IMR-90 (cell line): ENCODE measurements at regions not wholly inside any gene's neighbourhood (a gene's known extent, or its start where the extent isn't known, plus 50 kb on each side); places are given as distances from the start of the nearest gene placed in this dataset.

Experiments
- ATAC-seq: fragments of 200-7000 bp; cut with Tn5 transposase; 2 replicates; pipeline ENCODE4 v1.9.1; 2020; ENCODE audit warnings: low read depth, mild to moderate bottlenecking, moderate library complexity
- BruUV-seq: library from RNA; stranded (reverse); fragments of 400-500 nt; replicated peaks from 2 replicates; lab custom pipeline; 2021; lab: Mats Ljungman, UMichigan
- CTCF ChIA-PET: fragments of 300-600 bp; formaldehyde crosslinking; extraction: SDS; loops from one replicate; lab custom pipeline; 2021; ENCODE audit warnings: antibody characterized with exemption; lab: Yijun Ruan, JAX
- POLR2A ChIA-PET: fragments of 300-600 bp; sonication (Branson Sonifier 250); formaldehyde crosslinking; loops from one replicate; lab custom pipeline; 2022; ENCODE audit warnings: antibody characterized with exemption; ENCODE audit not compliant: unreplicated experiment; lab: Charles Lee
- DNase-seq: peaks from one replicate; pipeline ENCODE4 v3.0.0; 2013
- H2AFZ ChIP-seq: replicated peaks from 2 replicates; pipeline ENCODE3; 2013; ENCODE audit warnings: low read length, mild to moderate bottlenecking; ENCODE audit not compliant: poor library complexity
- H2AK5ac ChIP-seq: 2 replicates; pipeline ENCODE4 v1.6.1; 2013; ENCODE audit warnings: low read depth, low read length, inconsistent platforms
- H2AK9ac ChIP-seq: replicated peaks from 2 replicates; pipeline ENCODE3; 2013; ENCODE audit warnings: mild to moderate bottlenecking, low read depth, low read length, moderate library complexity; ENCODE audit not compliant: poor library complexity
- H2BK120ac ChIP-seq: 2 replicates; pipeline ENCODE4 v1.6.1; 2013; ENCODE audit warnings: low read depth, low read length, inconsistent platforms
- H2BK15ac ChIP-seq: 3 replicates; pipeline ENCODE4 v1.6.1; 2013; ENCODE audit warnings: low read depth, low read length, inconsistent platforms
- H2BK20ac ChIP-seq: 2 replicates; pipeline ENCODE4 v1.6.1; 2013; ENCODE audit warnings: low read depth, mild to moderate bottlenecking, inconsistent platforms, low read length, moderate library complexity
- H2BK5ac ChIP-seq: 2 replicates; pipeline ENCODE4 v1.6.1; 2013; ENCODE audit warnings: mild to moderate bottlenecking, low read depth, low read length, inconsistent platforms; ENCODE audit not compliant: poor library complexity, severe bottlenecking
- H3K14ac ChIP-seq: replicated peaks from 2 replicates; pipeline ENCODE4 v1.6.1; 2013; ENCODE audit warnings: low read depth, low read length, inconsistent platforms
- H3K18ac ChIP-seq: 2 replicates; pipeline ENCODE4 v1.6.1; 2013; ENCODE audit warnings: low read depth, low read length, control low read depth
- H3K23ac ChIP-seq: 2 replicates; pipeline ENCODE4 v1.6.1; 2013; ENCODE audit warnings: low read depth, low read length, inconsistent platforms
- H3K27ac ChIP-seq: 2 replicates; pipeline ENCODE4 v1.5.1; 2013; ENCODE audit warnings: mild to moderate bottlenecking, control low read depth, low read length; ENCODE audit not compliant: insufficient read depth
- H3K27me3 ChIP-seq: 2 replicates; pipeline ENCODE4 v1.6.1; 2013; ENCODE audit warnings: low read length; ENCODE audit not compliant: control insufficient read depth, insufficient read depth
- H3K36me3 ChIP-seq: 2 replicates; pipeline ENCODE4 v1.6.1; 2013; ENCODE audit warnings: low read length, mixed read lengths; ENCODE audit not compliant: control insufficient read depth, insufficient read depth
- H3K4ac ChIP-seq: 2 replicates; pipeline ENCODE4 v1.6.1; 2013; ENCODE audit warnings: low read depth, low read length, inconsistent platforms
- H3K4me1 ChIP-seq: 2 replicates; pipeline ENCODE4 v1.6.1; 2013; ENCODE audit warnings: low read length, mixed read lengths; ENCODE audit not compliant: control insufficient read depth, insufficient read depth
- H3K4me2 ChIP-seq: 2 replicates; pipeline ENCODE4 v1.6.1; 2013; ENCODE audit warnings: low read depth, mild to moderate bottlenecking, control low read depth, low read length, moderate library complexity
- H3K4me3 ChIP-seq: 2 replicates; pipeline ENCODE4 v1.5.1; 2013; ENCODE audit warnings: low read depth, mild to moderate bottlenecking, control low read depth, low read length, moderate library complexity; ENCODE audit not compliant: insufficient read depth
- H3K56ac ChIP-seq: 2 replicates; pipeline ENCODE4 v1.6.1; 2013; ENCODE audit warnings: low read length, inconsistent platforms; ENCODE audit not compliant: insufficient read depth; ENCODE audit errors: extremely low read depth
- H3K79me1 ChIP-seq, 2 experiments: 2 replicates each; pipeline ENCODE4 v1.6.1; 2013; ENCODE audit warnings: low read length in 2 of 2, inconsistent platforms in 1 of 2, low read depth in 1 of 2
- H3K9ac ChIP-seq: 2 replicates; pipeline ENCODE4 v1.6.1; 2013; ENCODE audit warnings: low read depth, low read length, control low read depth
- H3K9me1 ChIP-seq: 2 replicates; pipeline ENCODE4 v1.6.1; 2013; ENCODE audit warnings: low read length, inconsistent platforms; ENCODE audit not compliant: insufficient read depth
- H3K9me3 ChIP-seq: 2 replicates; pipeline ENCODE4 v1.6.1; 2013; ENCODE audit warnings: low read length; ENCODE audit not compliant: control insufficient read depth, insufficient read depth
- H4K20me1 ChIP-seq: 2 replicates; pipeline ENCODE4 v1.6.1; 2013; ENCODE audit warnings: low read length, inconsistent platforms; ENCODE audit not compliant: insufficient read depth
- H4K5ac ChIP-seq: 2 replicates; pipeline ENCODE4 v1.6.1; 2013; ENCODE audit warnings: mild to moderate bottlenecking, low read depth, low read length, control low read depth
- H4K8ac ChIP-seq, 2 experiments: 2 replicates each; pipeline ENCODE4 v1.6.1; 2013; ENCODE audit warnings: low read depth in 2 of 2, low read length in 2 of 2, control low read depth in 1 of 2, inconsistent platforms in 1 of 2
- H4K91ac ChIP-seq: 2 replicates; pipeline ENCODE4 v1.6.1; 2013; ENCODE audit warnings: low read depth, low read length, inconsistent platforms; ENCODE audit not compliant: insufficient read depth
- BHLHE40 ChIP-seq: fragments of 150-350 bp; IDR thresholded peaks from 2 replicates; pipeline ENCODE4 v1.6.1; 2016; ENCODE audit warnings: mild to moderate bottlenecking, low read depth, low read length
- CEBPB ChIP-seq: IDR thresholded peaks from 2 replicates; pipeline ENCODE4 v1.6.1; 2012; ENCODE audit warnings: low read depth, low read length, improper control_type of control experiment
- CHD1 ChIP-seq: IDR thresholded peaks from 2 replicates; pipeline ENCODE4 v1.6.1; 2012; ENCODE audit warnings: low read depth, low read length, improper control_type of control experiment
- FOS ChIP-seq: fragments of 150-350 bp; IDR thresholded peaks from 2 replicates; pipeline ENCODE4 v1.6.1; 2016; ENCODE audit warnings: low read depth, low read length
- MAFK ChIP-seq: IDR thresholded peaks from 2 replicates; pipeline ENCODE4 v1.6.1; 2012; ENCODE audit warnings: low read depth, low read length, improper control_type of control experiment
- MAZ ChIP-seq: IDR thresholded peaks from 2 replicates; pipeline ENCODE4 v1.6.1; 2012; ENCODE audit warnings: low read depth, mild to moderate bottlenecking, low read length, improper control_type of control experiment, moderate library complexity, borderline replicate concordance
- MXI1 ChIP-seq: IDR thresholded peaks from 2 replicates; pipeline ENCODE4 v1.6.1; 2012; ENCODE audit warnings: low read depth, mild to moderate bottlenecking, low read length, moderate library complexity, borderline replicate concordance
- NFE2L2 ChIP-seq: fragments of 150-350 bp; IDR thresholded peaks from 2 replicates; pipeline ENCODE4 v1.6.1; 2016; ENCODE audit warnings: low read depth, mild to moderate bottlenecking, low read length
- RAD21 ChIP-seq: IDR thresholded peaks from 2 replicates; pipeline ENCODE4 v1.6.1; 2012; ENCODE audit warnings: low read length, improper control_type of control experiment
- RCOR1 ChIP-seq: IDR thresholded peaks from 2 replicates; pipeline ENCODE4 v1.6.1; 2012; ENCODE audit warnings: mild to moderate bottlenecking, low read length, improper control_type of control experiment; ENCODE audit not compliant: insufficient replicate concordance
- SMC3 ChIP-seq: fragments of 150-350 bp; IDR thresholded peaks from 2 replicates; pipeline ENCODE4 v1.6.1; 2016; ENCODE audit warnings: low read depth, mild to moderate bottlenecking, antibody characterized with exemption, low read length, moderate library complexity
- WGBS, 2 experiments: methylation state at CpG; one replicate each; pipeline versions ENCODE4 v1.1.5 to v1.1.7; 2013; ENCODE audit warnings: missing lambda C conversion rate in 2 of 2; ENCODE audit not compliant: insufficient read length in 1 of 2; ENCODE audit errors: extremely low coverage in 2 of 2; 5-methylcytosine and 5-hydroxymethylcytosine counted together
- dilution Hi-C: fragments of 300-500 bp; cut with HindIII; formaldehyde crosslinking; loops from one replicate; pipeline ENCODE4 v1.14.3; 2018; ENCODE audit warnings: low sequenced_read_pairs; ENCODE audit not compliant: unreplicated experiment
- in situ Hi-C: fragments of 300-500 bp; cut with MboI; formaldehyde crosslinking; loops from 3 replicates; pipeline ENCODE4 v1.14.3; 2019; ENCODE audit warnings: low sequenced_read_pairs, inconsistent platforms, mixed read lengths
- intact Hi-C: fragments of 100-400 bp; cut with micrococcal nuclease; formaldehyde crosslinking; loops from 2 replicates; pipeline ENCODE4 v1.10.0; 2022
- TF ChIP-seq, protein P1 (sequence below): fragments of 150-350 bp; IDR thresholded peaks from 2 replicates; pipeline ENCODE4 v1.6.1; 2017; ENCODE audit warnings: mild to moderate bottlenecking, antibody characterized with exemption, low read length, low read depth
- TF ChIP-seq, protein P2 (sequence below): fragments of 150-350 bp; IDR thresholded peaks from 2 replicates; pipeline ENCODE4 v1.6.1; 2016; ENCODE audit warnings: low read depth, mild to moderate bottlenecking, low read length, moderate library complexity, borderline replicate concordance

DNA sequence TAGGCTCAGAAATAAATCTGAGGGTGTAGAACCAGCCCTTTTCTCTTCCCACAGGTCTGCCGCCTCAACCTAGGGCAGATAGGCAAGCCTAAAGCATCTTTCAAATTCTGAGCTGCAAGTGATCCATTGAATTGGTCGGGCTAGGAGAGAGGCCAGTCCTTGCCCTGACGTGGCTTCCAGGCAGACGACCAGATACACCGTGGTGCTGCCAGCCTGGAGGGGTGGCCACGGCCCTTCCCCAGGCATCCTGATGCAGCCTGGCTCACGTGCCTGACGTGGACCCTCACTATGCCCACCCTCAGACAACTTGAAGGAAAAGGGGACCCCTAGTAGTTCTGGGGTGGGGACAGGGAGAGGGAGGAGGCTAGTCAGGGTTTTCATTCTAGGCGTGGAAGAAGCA lies 859.3 kb upstream of the KLHL1 start:
- Histone ChIP-seq H2AK5ac (no peak overlapping the region), H3K18ac (no peak overlapping the region), H3K9me1 (no peaks in the 10 kb centered on the region), H3K36me3 (no peaks in the 10 kb centered on the region), H4K20me1 (no peaks in the 10 kb centered on the region), H4K5ac (no peak overlapping the region), H3K79me1 (no peaks in the 10 kb centered on the region), H2BK20ac (no peak overlapping the region), H3K4me1 (no peaks in the 10 kb centered on the region), H3K4me2 (no peak overlapping the region), H3K14ac (no peak overlapping the region), H3K9ac (no peak overlapping the region), H2BK120ac (no peak overlapping the region), H3K56ac (no peak overlapping the region), H4K8ac (no peak overlapping the region), H4K91ac (no peak overlapping the region), H3K23ac (no peak overlapping the region), H3K27ac (no peak overlapping the region), H3K27me3 (no peaks in the 10 kb centered on the region), H2BK15ac (no peak overlapping the region), H2AK9ac (no peak overlapping the region), H3K9me3 (no peaks in the 10 kb centered on the region), H2AFZ (no peak overlapping the region), H2BK5ac (no peak overlapping the region), H3K4ac (no peak overlapping the region), H3K4me3 (no peak overlapping the region)
- in situ Hi-C loops (loop anchor here (25.0 kb wide), 1 partner anchor 1720 kb away; no protein-coding TSS in a partner anchor), dilution Hi-C loops (no loop called here), intact Hi-C loops (loop anchor here (10.0 kb wide), 1 partner anchor 1727 kb away; no protein-coding TSS in a partner anchor)
- ChIA-PET POLR2A (no interaction called here), CTCF (no interaction called here)
- BruUV-seq, result no TSS peak
- TF ChIP-seq RAD21, result no peak
- no peak for TF ChIP-seq CHD1
- TF ChIP-seq MXI1, result no peak
- no peak for TF ChIP-seq SMC3
- TF ChIP-seq CEBPB, result no peak
- TF ChIP-seq MAFK, result no peak
- TF ChIP-seq, protein P1, sequence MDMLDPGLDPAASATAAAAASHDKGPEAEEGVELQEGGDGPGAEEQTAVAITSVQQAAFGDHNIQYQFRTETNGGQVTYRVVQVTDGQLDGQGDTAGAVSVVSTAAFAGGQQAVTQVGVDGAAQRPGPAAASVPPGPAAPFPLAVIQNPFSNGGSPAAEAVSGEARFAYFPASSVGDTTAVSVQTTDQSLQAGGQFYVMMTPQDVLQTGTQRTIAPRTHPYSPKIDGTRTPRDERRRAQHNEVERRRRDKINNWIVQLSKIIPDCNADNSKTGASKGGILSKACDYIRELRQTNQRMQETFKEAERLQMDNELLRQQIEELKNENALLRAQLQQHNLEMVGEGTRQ, result no peak
- no peak for TF ChIP-seq MAZ
- TF ChIP-seq FOS, result no peak
- TF ChIP-seq, protein P2, sequence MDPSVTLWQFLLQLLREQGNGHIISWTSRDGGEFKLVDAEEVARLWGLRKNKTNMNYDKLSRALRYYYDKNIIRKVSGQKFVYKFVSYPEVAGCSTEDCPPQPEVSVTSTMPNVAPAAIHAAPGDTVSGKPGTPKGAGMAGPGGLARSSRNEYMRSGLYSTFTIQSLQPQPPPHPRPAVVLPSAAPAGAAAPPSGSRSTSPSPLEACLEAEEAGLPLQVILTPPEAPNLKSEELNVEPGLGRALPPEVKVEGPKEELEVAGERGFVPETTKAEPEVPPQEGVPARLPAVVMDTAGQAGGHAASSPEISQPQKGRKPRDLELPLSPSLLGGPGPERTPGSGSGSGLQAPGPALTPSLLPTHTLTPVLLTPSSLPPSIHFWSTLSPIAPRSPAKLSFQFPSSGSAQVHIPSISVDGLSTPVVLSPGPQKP, result no peak
- no peak for TF ChIP-seq RCOR1
- no peak for TF ChIP-seq NFE2L2
- TF ChIP-seq BHLHE40, result no peak
- no CpG with 5 or more reads among the region's 9 CpGs for WGBS, 2 experiments
- ATAC-seq (no peak), DNase-seq (no peak)
